Occipital lobe (tissue), 1 donor: ENCODE measurements at regions not wholly inside any gene's neighbourhood (a gene's known extent, or its start where the extent isn't known, plus 50 kb on each side); places are given as distances from the start of the nearest gene placed in this dataset.

Experiments
- DNase-seq: peaks from one replicate; lab custom pipeline; 2025; lab: John Stamatoyannopoulos, UW

DNA sequence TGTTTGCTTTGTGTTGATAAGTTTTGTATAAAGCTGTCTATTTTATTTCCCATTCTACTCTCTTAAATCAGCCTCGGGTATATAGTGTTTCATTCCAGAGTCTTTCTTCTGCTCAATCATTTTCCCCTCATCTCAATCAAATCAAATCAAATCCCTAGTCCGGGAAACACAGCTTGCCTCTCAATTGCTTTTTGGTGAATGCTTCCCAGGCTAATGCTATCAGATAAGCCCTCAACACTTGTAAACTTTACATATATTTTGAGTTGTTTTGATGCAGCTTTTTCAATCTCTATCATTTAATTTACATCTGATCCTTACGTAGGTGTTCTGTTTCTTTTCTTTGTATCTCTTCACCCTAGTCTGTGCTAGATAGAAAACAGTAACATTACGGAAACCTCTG, 416.7 kb upstream of the PDE3A start:
- DNase-seq: no peak

DNA sequence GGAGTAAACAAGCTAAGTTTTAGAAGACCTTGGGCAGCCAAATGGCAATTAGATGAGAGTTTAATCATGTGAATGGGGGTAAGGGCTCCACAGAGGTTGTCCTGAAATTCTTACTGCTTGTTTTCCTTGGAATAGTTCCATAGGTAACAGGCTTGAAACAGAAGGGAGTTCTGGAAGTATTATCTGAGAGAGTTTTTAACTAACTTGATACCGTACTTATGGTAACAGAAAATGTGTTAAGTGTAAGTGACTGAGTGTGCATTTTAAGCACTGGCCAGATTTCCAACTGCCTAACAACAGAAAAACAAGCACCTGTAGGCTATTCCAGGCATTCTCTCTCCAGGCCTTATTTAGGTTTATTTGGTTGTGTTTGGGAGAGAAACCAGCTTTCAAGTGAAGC, 414.6 kb upstream of the PDE3A start:
- DNase-seq: no peak

DNA sequence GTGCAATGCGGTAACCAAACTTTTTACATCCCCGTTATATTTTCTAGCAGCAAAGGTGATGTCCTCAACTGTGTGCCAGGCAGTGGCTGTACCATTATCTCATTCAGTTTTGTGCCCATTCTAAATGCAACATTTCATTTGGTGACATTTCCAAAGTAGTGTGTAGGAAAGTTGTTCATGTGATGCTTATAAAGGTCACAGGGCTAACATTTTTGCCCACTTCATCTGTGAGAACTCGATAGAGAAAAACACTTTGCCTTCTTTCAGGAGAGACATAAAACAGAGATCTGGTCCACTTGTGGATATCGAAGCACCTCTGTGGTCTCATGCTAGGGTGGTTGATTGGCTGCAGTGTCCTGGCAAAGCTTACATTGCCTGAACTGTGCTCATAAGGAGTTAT, 414.2 kb upstream of the PDE3A start:
- DNase-seq: no peak

DNA sequence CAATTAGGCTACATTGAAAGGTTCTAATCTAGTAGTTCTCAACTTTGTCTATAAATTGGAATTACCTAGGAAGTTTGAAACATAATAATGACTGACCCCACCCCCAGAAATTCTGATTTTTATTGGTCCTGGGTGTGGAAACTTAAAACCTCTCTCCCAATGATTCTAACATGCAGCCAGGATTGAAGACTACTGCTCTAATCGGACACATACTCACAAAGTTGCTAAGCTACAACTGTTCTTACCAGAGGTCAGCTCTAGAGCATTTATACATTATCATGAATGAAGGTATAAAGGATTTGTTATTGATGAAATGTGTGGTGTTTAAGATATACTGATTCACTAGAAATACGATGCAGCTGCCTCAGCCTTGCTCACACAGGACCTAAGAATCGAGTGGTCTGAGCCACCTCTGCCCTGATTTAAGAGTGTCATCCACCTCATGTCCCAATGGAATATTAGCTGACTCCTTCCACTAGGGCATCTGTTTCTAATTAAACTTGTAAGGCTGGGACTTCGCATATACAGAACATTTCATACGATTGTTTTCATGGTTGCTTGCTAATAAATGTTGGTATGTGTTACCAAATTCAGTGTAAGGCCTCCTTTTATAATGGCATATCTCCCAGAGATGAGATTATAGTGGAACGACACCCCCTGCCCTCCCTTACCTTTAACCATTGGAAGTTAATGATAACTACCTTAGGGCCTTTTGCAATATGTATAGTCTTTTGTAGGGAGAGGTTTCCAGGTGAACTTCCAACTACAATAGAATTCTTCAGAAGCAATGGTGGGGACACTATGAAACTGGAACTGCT, 410.8 kb upstream of the PDE3A start:
- no peak for DNase-seq

DNA sequence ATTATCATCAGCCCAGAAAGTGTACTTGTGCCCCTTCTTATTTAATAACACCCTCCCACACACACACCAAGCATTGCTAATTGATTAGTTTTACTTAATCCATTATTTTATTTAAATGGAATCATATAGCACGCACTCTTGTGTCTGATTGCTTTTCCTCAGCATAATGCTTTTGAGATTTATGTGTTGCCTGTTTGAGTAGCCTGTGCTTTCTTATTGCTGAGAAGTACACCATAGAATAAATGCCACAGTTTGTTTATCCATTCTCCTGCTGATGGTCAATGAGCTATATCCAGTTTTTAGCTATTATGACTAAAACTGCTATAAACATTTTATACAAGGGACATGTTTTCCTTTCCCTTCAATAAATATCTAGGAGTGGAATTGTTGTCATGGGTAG, 409.9 kb upstream of the PDE3A start:
- no peak for DNase-seq

DNA sequence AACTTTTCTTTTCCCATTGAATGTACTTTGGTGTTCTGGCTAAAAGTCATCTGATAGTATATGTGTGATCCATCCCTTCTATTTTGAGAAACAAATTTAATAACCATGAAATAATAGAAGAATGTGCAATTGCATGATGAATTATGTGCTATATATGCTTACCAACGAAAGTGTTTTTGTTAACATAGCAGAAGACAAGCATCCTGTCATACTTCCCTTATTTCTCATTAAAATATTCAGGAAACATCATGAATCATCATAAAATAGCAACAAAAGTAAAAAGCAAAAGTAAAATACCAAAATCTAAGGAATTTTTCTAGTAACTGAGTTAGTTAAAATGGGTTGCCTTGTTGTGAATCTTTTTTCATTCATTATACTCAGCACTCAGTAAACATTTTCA, 409.0 kb upstream of the PDE3A start:
- no peak for DNase-seq

DNA sequence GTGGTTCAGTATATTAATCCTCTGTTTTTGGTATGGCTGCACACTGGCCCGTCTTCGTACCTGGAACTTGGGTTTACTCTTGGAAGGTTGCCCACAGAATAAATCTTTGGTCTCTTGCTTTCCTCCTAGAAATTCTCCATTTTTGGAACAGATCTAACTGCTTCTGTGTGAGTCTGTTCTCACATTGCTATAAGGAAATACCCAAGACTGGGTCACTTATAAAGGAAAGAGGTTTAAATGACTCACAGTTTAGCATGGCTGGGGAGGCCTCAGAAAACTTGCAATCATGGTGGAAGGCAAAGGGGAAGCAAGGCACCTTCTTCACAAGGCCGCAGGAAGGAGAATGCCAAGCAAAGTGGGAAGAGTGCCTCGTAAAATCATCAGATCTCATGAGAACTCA, 407.8 kb upstream of the PDE3A start:
- no peak for DNase-seq

DNA sequence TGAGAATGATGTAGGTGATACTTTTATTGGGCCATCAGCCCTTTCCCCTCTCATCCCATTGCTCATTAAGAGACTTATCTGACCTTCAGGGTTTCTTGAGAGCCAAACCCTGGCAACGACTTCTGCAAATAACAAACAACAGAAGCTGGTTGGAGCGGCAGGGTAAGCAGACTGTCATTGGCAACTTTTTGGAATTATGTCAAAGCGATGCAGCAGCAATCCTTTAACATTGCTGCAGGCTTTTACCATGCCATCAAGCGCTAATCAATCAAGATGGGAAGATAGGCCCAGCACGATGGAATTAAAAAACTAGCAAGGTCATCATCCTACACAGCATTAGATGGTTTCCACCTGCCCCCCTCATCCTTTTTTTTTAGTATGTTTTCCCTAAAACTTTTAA, 406.1 kb upstream of the PDE3A start:
- no peak for DNase-seq

DNA sequence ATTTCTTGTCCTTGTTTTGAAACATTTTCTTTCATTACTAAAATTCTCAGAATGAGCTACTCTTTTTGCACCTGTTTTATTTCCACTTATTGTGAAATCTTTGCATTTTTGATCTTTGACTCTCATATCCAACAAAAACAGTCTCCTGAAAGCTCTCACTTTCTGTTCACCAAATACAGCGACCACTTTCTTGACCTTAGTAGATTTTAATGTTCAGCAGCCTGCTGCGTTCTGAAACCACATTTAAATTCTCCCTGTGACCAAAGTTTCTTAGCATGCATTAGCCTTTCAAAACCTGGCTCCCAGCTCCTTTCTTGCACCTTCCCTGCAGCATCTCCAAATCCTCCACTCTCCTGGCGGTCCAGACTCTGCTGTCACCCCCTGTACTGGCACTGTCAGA, 404.4 kb upstream of the PDE3A start:
- DNase-seq: no peak

DNA sequence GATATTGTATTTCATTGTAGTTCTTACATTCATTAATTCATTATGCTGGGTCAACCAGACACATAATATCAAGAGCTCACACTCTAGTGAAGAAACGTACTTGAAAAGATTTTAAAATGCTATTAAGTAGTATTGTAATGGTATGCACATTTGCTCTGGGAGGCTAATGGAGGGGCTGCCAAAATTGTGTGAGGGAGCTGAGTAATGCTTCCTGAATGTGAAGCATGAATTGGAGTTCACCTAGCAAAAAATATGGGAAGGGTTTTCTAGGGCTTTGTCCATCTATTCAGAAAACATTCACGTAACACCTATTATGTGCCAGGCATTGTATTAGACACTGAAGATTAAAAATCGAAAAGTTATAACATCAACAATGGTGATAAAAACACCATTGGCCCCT, 403.8 kb upstream of the PDE3A start:
- no peak for DNase-seq

DNA sequence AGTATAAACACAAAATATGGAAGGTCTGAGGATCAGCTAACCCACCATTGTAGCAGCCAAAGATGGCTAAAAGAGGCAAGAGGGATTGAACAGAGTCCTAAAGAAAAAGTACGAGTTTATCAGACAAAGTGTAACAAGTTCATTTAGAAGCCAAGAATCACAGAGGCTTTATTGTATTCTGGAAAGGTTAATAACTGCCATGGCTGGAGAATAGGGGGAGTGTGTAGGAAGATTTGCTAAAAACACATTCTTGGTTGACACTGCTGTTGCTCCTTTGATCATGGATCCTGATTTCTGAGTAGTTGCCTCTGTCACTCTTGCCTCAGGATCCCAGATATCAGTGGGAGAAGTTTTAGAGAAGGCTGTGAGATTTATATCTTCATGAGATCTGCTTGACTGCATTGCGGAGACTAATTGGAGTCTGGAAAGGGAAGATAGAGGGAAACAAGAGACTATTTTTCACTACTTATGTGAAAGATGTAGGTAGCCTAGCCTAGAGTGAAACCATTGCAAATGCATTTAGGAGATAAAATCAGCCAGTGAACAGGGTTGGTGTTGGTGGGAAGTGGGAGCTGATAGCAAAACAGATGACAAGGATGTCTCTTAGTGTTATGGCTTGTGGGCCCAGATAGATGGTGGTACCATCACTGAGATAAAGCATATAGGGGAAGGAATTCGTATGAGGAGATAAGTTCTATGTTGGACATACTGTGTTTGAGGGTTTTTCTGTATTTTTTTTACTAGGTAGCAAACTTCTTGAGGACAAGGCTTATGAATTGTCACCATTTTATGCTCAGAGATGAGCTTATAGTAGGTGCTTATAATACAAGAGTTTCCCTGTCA, 402.9 kb upstream of the PDE3A start:
- no peak for DNase-seq

DNA sequence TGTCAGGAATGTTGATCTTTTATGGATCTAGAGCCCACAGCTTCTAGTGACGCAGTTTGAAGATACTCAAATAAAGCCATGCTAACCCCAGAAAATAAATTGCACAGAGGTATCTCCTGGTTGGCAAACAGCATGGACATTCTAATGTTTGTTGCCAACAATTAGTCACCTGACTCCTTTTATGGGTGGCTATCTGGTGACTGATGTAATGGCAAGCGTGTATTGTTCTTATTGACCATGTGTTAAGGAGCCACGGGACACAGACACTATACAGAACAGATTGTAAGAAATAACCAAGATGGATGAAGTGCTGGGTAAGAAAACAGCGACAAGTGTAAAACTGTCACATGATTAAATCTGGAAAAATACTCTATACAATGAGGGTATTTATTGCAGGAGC, 401.3 kb upstream of the PDE3A start:
- DNase-seq: no peak

DNA sequence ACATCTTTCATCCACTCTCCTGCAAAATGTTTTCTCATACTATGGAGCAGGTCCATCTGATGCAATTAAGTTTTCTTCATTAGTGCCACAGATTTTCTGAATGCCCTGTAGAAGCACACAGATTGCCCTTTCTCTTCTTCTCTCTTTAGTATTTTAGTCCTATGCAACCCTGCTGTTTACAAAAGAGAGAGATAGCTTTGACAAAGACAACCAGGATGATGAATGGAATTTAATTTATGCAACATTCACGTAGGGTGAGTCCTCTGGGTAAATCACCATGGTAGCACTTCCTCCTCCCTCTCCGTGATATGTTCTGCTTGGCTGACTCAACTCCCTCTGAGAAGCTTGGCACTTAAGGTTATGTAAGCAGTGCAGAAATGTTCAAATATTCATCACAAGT, 400.9 kb upstream of the PDE3A start:
- DNase-seq: no peak

DNA sequence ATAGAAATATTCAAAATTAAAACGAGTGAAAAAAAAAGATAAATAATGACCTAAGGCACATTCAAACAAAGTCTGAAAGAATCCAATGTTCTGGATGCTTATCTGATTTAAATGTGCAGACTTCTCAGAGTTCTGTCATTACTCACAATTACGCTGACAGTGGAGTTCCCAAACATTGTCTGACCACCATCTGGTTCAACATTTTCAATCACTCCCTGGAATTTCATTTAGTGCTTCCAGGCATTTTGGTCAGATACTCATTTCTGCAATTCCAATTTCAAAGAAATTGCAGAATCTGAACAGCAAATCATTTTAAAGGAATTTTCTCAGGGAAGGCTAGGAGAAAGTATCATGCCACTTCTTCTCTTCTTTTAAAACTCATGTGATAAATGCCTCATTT, 398.2 kb upstream of the PDE3A start:
- no peak for DNase-seq

DNA sequence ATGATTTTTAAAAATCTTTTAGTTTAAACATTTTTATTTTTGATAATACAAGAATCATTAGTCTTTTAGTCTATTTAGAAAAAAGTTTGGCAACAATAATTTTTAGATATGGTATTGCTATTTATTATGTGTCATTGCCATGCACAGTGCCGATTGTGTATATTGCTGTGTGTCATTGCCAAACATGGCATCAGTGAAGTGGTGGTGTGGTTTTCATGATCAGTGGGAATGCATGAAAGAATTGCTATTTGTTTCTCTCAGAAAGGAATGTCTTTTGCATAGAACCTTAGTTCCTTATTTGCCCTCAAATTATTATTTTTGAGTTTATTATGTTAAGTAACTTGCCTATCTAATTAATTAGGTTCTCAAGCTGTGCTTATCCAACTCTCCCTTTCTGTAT, 397.5 kb upstream of the PDE3A start:
- DNase-seq: no peak

DNA sequence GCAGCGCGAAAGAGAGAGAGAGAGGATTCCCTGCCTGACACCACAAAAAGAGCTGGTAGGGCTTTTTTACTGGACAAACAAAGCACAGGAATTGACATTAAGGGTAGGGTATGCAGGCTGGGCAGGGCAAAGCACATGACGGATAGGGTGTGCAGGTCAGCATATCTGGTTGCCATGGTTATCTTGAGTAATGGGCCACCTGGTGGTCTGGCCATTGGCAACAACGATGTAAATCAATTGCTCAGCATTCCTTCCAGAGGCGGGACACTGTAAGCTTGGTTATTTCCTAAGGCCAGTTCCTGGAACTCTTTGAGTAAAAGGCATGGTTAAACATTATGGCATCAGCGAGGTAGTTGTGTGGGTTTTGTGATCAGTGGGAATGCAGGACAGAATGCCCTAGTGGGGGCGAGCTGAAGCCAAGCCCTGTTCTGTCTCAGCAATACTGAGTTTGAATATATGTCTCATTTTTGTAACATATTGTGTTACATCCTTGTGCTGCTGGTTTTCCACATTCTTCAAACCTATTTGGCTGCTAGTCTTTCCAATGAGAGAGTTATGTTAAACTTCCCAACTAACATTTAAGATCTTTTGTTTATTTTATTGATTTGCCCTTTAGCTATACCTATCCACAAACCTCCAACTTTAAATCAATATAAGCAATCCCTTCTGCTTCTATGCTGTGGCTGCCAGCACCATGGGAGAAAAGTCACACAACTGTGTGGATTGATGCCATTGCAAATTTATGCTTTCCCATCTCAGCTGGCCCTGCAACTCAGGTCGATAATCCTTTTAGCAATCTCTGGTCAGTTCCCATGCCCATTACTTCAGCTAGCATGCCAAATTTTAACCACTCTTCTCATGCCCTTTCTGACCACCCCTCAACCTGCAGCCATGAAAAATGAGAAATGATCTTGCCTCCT, 396.7 kb upstream of the PDE3A start:
- DNase-seq: no peak

DNA sequence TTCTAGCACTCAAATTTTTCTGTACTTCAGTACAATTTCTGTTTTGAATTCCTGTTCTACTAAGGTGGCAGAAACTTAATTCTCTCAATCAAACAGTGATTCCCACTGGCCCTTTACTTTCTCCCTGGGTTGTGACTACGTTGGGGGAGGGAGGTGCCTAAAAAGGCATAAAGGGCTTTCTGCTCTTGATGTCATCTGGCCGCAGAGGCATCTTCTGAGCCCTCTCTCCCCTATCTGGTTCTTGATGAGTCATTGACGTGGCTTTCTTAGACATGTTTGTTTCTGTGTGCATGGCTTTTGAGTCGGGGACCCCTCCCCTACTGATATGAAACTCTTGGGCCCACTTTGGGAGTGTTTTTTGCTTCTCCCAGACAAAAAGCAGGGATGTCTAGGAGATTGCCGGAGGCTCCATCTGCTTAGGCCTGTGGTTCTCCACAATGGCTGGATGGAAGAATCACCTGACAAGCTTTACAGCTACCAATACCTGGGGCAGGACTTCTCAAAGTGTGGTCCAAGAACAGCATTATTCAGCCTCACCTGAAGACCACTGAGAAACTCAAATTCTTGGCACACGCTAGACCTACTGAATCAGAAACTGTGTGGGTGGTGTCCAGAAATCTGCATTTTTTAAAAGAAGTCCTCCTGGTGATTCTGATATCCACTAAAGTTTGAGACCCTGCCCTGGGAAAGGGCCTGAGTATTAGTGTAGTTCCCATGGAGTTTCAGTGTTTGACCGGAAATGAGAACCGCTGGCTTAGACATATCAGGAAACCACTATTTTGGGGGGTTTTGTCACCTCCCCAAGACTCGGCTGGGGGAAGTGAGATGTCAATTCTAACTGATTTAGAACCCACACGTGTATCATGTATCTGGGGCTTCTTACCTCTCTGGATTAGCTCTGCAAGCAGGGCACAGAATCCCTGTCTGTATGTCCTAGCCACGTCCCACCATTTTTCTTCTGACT, 395.7 kb upstream of the PDE3A start:
- DNase-seq: no peak

DNA sequence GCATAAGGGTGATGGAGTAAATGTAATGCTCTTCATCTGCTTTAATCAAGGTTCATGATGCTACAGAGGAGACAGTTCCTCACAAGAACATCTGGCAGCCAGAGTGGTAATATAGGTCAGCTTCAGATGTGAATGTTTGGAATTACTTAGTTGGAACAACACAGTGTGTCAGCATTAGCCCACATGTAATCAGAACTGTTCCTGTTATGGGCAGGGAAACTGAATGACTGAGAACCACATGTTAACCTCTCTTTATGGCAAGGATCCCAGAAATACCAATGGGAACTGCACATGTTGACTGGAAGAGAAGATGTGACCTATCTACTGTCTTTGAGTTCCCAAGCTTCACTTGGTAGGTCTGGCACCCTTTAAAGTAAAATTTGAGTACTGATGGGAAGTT, 390.1 kb upstream of the PDE3A start:
- DNase-seq: no peak

DNA sequence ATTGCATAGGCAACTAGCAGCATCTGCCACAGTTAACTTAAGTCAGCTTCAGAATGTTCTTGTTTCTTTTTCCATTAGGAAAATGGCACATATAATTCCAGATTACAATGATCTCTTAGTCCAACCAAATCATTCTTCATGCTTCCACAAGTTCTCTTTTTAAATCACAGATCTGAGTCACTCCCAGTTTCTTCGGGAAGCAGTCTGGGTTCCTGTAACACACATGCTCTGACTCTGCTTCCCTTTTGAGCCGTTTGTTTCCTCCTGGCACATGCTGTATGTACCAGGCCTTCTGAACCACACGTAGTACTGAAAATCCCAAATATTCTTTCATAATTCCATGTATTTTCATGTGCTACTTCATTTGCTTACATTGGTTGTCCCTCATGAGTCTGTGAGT, 388.8 kb upstream of the PDE3A start:
- no peak for DNase-seq

DNA sequence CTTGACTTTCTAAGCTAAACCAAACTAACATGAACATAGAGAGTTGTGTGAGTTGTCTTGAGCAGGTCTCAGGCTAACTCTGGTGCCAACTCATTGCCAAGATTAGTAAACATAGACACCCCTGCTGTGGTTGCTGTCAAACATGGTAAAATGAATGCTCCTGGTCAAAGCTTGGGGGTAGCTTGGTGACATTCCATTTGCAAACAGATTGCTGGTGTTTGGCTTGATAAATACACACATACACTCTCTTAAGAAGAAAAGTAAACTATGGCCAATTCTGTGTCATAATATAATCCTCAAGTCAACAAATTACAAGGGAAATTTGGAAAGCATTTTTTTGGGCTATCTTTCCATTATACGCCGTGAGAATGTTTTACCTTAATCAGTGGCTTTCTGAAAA, 386.4 kb upstream of the PDE3A start:
- no peak for DNase-seq

DNA sequence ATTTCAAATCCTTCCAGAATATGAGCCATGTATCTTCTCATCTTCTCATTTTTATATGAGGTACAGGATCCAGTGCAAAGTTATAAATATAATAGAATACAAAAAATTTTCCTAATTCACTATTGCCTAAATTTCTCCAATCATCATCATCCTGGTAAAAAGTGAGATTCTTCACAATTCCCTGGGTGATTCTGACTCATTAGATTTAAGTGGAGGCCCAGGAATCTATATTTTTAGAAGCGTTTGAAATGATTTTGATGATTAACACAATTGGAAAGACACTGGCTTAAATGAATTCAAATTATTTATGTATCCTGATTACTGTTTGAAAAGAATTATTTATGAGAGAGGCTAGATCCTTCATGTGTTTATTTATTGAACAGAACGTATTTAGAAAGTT, 380.3 kb upstream of the PDE3A start:
- DNase-seq: no peak
